ENCODE measurements at regions not wholly inside any gene's neighbourhood (a gene's known extent, or its start where the extent isn't known, plus 50 kb on each side); places are given as distances from the start of the nearest gene placed in this dataset.

- Histone ChIP-seq H3K36me3 (ENCODE audit: control insufficient read depth, insufficient read depth, low read length) (no peaks in the 10 kb centered on the region), H3K27me3 (replicated peaks; ENCODE audit: control insufficient read depth, insufficient read depth, low read length) (no peaks in the 10 kb centered on the region), H3K4me3 (replicated peaks; ENCODE audit: low read depth, low read length) (no peak overlapping the region)
- TF ChIP-seq CTCF (IDR thresholded peaks at IDR 0.05; ENCODE audit: insufficient read depth, low read length, poor library complexity, severe bottlenecking): no peak
- DNase-seq (ENCODE audit: extremely low read depth, insufficient read length): no peak
Observed at GRCh38 chr2:114134146-114134545, 244.3 kb downstream of the ACTR3 start.

GRCh38 chr2:114139542-114139941, 249.7 kb downstream of the ACTR3 start:
- no peaks in the 10 kb centered on the region for H3K27me3 ChIP-seq (replicated peaks; ENCODE audit: control insufficient read depth, insufficient read depth, low read length)
- no peak for DNase-seq (ENCODE audit: extremely low read depth, insufficient read length)
- H3K4me3 ChIP-seq (replicated peaks; ENCODE audit: low read depth, low read length): no peak overlapping the region
- TF ChIP-seq CTCF (IDR thresholded peaks at IDR 0.05; ENCODE audit: insufficient read depth, low read length, poor library complexity, severe bottlenecking): no peak
- H3K36me3 ChIP-seq (ENCODE audit: control insufficient read depth, insufficient read depth, low read length): no peaks in the 10 kb centered on the region

GRCh38 chr2:114156366-114157056, 266.6 kb downstream of the ACTR3 start:
- DNase-seq (ENCODE audit: extremely low read depth, insufficient read length): no peak
- TF ChIP-seq CTCF (IDR thresholded peaks at IDR 0.05; ENCODE audit: insufficient read depth, low read length, poor library complexity, severe bottlenecking): no peak
- Histone ChIP-seq H3K36me3 (ENCODE audit: control insufficient read depth, insufficient read depth, low read length) (no peaks in the 10 kb centered on the region), H3K4me3 (replicated peaks; ENCODE audit: low read depth, low read length) (no peak overlapping the region), H3K27me3 (replicated peaks; ENCODE audit: control insufficient read depth, insufficient read depth, low read length) (no peaks in the 10 kb centered on the region; the same call in 1 of the 2 replicates)

GRCh38 chr2:114157057-114157385, 267.1 kb downstream of the ACTR3 start:
- H3K4me3 ChIP-seq (replicated peaks; ENCODE audit: low read depth, low read length): no peak overlapping the region
- no peak for TF ChIP-seq CTCF (IDR thresholded peaks at IDR 0.05; ENCODE audit: insufficient read depth, low read length, poor library complexity, severe bottlenecking)
- no peaks in the 10 kb centered on the region; the same call in 1 of the 2 replicates for H3K27me3 ChIP-seq (replicated peaks; ENCODE audit: control insufficient read depth, insufficient read depth, low read length)

GRCh38 chr2:114160263-114160981, 270.5 kb downstream of the ACTR3 start:
- no peak for DNase-seq (ENCODE audit: extremely low read depth, insufficient read length)
- H3K36me3 ChIP-seq (ENCODE audit: control insufficient read depth, insufficient read depth, low read length): no peaks in the 10 kb centered on the region
- no peaks in the 10 kb centered on the region for H3K27me3 ChIP-seq (replicated peaks; ENCODE audit: control insufficient read depth, insufficient read depth, low read length)
- H3K4me3 ChIP-seq (replicated peaks; ENCODE audit: low read depth, low read length): no peak overlapping the region
- no peak for TF ChIP-seq CTCF (IDR thresholded peaks at IDR 0.05; ENCODE audit: insufficient read depth, low read length, poor library complexity, severe bottlenecking)

More at GRCh38 chr2:114157057-114157385, 267.1 kb downstream of the ACTR3 start:
- no peak for DNase-seq (ENCODE audit: extremely low read depth, insufficient read length)
- H3K36me3 ChIP-seq (ENCODE audit: control insufficient read depth, insufficient read depth, low read length): no peaks in the 10 kb centered on the region

Measured in GM06990 (cell line).